Activated gamma-delta T cell treated with anti-CD3 and anti-CD28 coated beads, Interleukin-2, amount 50 U/mL, for 16 hours (primary cell): ENCODE measurements at regions not wholly inside any gene's neighbourhood (a gene's known extent, or its start where the extent isn't known, plus 50 kb on each side); places are given as distances from the start of the nearest gene placed in this dataset.

Experiments
- DNase-seq: peaks from one replicate; pipeline ENCODE4 v3.0.0-alpha.2; 2020; ENCODE audit warnings: low read depth

GRCh38 chr11:110027627-110028371 is 65.4 kb upstream of the ZC3H12C start:
- DNase-seq: no peak

DNA sequence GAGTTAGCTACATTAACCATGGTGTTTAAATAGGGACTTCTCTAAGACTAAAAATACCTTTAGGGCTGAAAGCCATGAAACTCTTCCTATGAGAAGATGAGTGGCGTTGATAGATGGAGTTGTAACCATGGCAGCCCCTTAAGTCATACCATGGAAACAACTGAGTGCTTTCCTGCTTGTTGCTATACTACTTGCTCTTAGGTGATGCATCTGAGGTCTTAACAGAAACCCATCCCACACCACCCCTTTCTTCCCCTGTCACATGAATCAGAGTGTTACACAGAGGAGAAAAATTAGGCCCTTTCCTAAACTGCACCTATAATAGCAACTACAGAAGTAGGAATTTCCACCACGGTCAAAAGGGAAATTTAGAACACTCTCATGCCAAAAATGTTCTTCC is 64.3 kb upstream of the ZC3H12C start:
- DNase-seq: no peak

- no peak for DNase-seq
Observed at GRCh38 chr11:110029714-110030113, 63.5 kb upstream of the ZC3H12C start.

- DNase-seq: no peak
Observed at GRCh38 chr11:110031171-110031570, 62.0 kb upstream of the ZC3H12C start.

DNA sequence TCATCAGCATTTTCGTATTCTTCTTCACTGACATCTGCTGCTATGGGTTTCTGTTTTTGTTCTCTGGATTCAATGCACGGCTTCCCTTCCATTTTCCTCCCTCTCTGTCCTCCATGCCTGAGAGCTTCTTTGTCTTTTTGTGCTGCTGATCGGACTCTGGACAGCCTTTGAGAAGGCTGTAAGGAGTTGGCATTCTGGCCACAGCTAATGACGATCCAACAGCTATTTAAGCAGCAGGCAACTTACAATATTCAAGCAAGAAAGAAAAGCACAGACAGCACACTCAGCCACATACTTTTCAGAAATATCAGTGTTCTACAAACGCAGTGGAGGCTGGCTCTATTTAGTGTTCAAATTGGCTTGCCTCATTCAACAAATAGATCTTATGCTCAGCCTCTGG is 60.9 kb upstream of the ZC3H12C start:
- no peak for DNase-seq

GRCh38 chr11:110032957-110033570 is 60.1 kb upstream of the ZC3H12C start:
- DNase-seq: no peak

DNA sequence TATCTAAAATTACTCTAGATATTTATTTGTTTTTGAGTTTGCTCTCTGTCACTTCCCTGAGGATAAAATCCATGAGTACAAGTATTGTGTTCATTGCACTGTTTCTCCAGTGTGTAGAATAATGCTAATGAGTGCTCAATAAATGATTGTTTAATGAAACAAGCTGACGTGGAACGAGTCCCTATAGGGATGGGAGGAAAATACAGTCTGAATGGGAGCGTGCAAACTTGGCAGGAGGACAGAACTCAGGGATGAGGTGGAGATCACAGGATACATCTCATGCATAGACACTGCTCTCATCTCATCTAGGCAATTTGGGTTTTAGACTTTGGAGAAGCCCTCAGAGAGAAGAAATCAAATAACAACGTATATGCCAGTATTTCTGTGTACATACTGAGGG is 58.4 kb upstream of the ZC3H12C start:
- no peak for DNase-seq

- no peak for DNase-seq
Observed at GRCh38 chr11:110035357-110035756, 57.8 kb upstream of the ZC3H12C start.

DNA sequence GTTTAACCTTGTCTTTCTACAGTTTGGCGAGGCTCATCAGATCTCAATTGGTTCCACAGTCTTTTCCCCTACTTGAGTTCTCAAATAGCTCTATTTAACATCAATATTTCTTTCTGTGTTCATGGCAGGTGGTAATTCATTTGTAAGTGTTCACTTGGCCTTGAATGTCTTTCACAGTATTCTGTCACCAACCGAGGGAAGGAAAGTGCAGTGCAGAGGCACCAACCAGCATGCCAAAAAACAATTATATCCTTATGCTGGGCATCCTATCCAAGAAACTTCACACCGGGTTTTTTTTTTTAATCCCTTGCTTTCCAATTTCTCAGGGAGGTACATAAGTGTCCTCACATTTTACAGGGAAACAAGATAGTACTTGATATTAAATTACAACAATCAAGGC is 55.0 kb upstream of the ZC3H12C start:
- no peak for DNase-seq
